HG03175 (cell line): ENCODE measurements at regions not wholly inside any gene's neighbourhood (a gene's known extent, or its start where the extent isn't known, plus 50 kb on each side); places are given as distances from the start of the nearest gene placed in this dataset.
A peak's percentile ranks its signal among the peaks of the same experiment; 100 is the strongest.

ENCODE experiments used
- ATAC-seq: cut with Tn5 transposase; IDR thresholded peaks from one replicate; pipeline ENCODE4 v1.9.1; 2021; ENCODE audit warnings: mild to moderate bottlenecking, moderate library complexity; ENCODE audit not compliant: unreplicated experiment

DNA sequence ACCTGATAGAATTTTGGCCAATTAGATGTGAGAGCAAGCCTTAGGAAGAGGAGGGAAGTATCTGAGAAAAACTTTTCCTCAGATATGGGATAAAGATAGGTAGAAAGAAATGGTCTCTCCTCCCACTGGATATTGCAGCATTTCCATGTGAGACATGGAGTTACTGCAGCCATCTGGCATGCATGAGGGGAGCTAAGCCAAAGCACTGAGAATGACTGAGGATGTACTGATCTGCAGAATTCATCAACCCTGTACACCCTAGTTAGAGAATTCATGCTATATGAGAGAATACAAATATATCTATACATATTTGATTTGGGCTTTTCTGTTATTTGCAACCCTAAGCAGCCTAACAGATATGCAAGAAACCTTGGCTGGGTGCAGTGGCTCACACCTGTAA, 52.5 kb upstream of the RPL34 start:
- ATAC-seq = no peak

GRCh38 chr4:108561116-108561515, 59.3 kb upstream of the RPL34 start:
- ATAC-seq = no peak

DNA sequence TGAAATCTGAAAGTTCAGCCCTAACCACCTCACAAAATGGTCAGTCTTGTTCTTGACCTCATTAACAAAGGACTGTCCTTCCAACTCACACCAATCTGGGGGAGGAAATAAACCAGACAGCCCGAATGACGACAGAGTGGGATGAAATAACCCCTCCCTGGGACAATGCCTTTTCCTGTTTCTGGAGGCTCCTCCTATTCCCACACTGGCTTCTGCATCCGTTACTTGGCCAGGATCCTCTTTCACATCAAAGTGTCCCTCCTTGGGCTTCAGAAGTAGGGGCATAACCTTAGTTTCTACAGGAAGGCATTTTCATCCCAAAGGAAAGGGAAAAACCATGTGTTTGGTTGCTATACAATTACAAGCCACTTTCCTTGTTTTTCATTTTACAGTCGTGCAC, 59.8 kb upstream of the RPL34 start:
- no peak for ATAC-seq

- no peak for ATAC-seq
Observed at GRCh38 chr4:108559911-108560310, 60.5 kb upstream of the RPL34 start.

GRCh38 chr4:108559068-108559793, 61.1 kb upstream of the RPL34 start:
- no peak for ATAC-seq

DNA sequence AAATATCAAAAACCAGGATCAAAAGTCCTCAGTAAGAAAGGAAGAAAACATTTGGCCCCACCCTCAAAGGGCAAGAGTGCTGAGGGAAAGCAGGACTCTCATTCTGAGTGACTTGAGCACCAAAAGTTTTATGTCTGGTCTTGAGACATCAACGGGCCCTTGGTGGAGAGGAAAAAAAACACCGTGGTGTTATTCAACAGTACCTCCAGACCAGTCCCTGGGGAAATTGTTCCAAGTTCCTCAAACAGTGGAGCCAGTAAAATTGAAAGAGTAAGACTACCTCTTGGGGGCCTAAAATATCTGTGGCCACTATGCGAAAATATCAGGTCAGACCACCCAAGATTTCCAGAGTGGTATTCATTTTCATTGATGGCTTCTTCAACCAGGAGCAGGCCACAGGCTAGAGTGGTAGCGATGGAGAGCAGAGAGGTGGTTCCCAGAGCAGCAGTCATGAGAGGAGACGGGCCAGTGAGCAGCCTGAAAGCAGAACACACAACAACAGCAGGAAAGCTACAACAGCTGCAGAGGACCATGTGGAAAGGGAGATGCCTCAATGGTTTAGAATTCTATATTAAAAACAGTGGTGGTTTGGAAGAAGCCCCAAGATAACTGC, 63.7 kb upstream of the RPL34 start:
- ATAC-seq = peak; percentile 61

DNA sequence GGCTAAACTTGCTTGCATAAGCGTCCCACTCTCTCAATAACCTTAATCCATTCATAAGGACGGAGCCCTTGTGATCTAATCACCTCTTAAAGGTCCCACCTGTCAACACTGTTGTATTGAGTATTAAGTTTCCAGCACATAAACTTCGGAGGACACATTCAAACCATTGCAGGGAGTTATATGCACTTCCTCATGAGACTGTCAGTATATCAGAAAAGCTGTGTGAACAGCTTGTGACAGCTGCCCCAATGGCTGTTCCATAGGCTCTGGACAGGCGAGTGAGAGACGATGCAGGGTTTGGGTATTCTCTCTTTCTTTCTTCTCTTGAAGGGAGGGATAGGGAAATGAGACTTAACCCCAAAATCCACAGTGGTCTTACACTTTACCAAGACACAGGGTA, 64.2 kb upstream of the RPL34 start:
- ATAC-seq = no peak

GRCh38 chr4:108555701-108556100, 64.7 kb upstream of the RPL34 start:
- no peak for ATAC-seq

GRCh38 chr4:108547682-108548081, 72.7 kb upstream of the RPL34 start:
- ATAC-seq = no peak

DNA sequence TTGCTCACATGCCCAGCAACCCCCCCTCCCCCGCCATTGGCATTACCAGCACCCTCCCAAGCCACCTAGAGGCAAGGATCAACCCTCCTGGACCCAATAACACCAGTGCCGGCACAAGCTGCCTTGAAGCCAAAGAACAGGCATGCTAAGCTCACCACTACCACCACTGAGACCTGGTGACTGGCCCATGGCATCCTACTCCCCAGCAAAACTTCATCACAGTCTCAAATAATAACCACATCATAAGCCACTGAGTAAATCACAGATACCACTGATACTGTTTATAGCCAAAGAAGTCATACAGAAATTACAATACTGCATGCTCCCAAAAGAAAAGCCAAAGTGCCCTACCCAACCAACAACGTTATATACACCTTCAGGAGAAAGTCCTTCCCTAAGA, 73.6 kb upstream of the RPL34 start:
- ATAC-seq = no peak

GRCh38 chr4:108544481-108544880, 75.9 kb upstream of the RPL34 start:
- ATAC-seq = no peak

DNA sequence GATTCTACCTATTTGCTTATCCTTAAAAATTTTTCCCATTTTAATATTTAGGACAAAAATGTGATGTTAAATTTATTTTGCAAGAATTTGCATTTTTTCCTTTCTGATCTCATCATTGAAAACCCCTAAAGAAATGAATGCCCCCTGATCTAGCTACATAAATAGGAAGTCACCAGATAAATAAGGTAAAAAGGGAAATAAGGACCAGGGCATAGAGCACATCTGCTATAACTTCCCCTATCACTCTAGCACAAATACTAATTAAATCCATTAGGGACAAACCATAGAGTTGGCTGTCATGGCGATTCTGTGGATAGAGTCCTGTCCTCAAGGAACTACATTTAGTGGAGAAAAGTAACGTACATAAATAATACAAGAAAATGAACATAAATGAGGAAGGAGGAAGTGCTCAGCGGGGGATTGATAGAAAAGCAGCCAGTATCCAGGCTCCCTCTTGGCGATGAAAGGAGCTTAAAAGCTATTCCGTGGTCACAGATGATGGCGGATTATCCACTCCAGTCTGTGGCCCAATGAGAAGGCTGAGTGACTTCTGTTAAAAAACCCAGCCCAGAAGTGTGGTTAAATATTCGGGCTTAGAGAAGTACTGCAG, 76.9 kb upstream of the RPL34 start:
- no peak for ATAC-seq

DNA sequence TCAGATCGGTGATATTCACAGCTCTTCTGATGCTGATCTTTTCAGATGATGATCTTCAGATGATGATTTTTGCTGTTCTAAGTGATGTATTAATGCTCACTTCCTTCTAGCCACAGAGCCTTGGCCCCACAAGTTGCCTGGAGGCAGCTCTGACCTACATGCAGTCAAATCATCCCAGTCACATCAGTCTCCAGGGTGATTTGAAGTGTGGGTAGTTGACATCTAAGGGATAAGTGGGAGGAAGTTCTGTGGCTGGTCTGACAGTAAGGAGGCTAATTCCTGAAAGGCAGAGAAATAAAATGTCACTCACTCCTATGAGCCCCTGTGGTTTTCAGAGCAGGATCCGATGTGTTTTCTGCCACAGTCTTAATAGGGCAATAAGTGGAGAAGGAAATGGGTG, 79.8 kb upstream of the RPL34 start:
- peak; percentile 85 for ATAC-seq

DNA sequence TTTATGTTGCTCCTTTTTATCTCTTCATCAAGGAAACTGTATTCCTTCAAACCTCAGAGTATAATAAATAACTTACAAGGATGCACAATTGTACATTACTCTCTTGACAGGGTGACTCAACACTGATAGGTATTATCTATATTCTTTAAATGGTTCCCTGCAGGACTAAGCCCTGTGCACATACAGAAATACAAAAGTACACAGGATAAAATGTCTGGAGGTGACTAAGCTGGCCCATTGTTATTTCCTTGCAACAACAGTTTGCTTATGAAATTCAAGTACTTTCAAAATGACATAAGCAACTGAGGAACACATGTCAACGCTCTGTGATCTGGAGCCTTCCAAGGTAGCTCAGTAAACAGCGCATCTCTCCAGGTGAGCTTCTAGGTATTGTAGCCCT, 83.8 kb upstream of the RPL34 start:
- no peak for ATAC-seq

- ATAC-seq = no peak
Observed at GRCh38 chr4:108535757-108536156, 84.6 kb upstream of the RPL34 start.

DNA sequence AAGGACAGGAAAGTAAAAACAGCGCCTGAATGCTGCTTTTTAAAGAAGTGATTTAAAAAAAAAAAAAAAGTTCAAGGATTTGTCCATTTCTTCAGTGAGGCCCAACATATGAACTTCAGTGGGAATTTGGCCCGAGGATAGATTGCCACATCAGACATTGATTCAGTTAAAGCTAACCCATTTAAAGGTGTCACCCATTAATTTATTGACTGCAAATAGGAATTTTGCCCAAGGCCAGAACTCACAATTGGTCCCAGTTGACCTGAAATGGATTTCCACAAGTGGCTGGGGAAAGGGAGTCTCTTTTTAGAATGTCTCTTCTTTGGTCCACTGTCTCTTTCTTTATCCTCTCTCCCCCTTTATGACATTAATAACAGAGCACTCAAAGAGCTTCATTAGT, 86.5 kb upstream of the RPL34 start:
- ATAC-seq = no peak

- no peak for ATAC-seq
Observed at GRCh38 chr4:108533245-108533844, 87.0 kb upstream of the RPL34 start.

DNA sequence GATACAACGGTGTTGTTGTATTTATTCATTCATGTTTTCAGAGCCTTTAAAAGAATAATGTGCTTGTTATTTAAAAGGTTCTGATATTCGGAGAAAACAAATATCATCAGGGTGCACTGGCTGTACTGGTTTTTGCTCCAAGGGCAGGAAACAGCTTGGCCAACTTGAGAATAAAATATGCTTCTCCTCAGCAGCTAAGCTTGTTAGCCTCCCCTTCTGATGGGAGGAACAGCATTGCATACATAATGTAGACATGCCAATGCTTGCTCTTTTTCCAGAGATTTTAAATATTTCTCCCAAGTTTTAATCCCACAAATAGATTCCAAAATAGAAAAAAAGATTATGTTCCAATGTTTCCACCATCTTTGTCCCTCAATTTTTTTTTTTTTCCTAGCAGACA, 87.6 kb upstream of the RPL34 start:
- no peak for ATAC-seq

DNA sequence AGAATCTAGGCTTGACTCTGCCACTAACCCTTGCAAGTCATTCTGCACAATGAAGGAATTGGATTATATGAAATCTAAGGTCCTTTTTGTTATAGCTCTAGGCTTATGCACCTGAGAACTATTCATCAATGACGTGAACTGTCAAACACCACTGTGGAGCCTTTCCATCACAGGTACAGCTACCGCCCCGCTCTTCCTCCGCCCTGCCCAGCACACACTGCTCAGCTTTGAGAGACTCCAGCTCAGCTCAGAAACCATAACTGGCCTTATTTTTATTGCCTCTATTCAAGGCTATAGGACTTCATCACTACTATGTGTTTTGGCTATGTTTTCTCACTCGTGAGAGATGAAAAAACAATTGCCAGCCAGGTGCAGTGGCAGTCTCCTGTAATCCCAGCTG, 88.2 kb upstream of the RPL34 start:
- ATAC-seq = no peak

- no peak for ATAC-seq
Observed at GRCh38 chr4:108531461-108531860, 88.9 kb upstream of the RPL34 start.

DNA sequence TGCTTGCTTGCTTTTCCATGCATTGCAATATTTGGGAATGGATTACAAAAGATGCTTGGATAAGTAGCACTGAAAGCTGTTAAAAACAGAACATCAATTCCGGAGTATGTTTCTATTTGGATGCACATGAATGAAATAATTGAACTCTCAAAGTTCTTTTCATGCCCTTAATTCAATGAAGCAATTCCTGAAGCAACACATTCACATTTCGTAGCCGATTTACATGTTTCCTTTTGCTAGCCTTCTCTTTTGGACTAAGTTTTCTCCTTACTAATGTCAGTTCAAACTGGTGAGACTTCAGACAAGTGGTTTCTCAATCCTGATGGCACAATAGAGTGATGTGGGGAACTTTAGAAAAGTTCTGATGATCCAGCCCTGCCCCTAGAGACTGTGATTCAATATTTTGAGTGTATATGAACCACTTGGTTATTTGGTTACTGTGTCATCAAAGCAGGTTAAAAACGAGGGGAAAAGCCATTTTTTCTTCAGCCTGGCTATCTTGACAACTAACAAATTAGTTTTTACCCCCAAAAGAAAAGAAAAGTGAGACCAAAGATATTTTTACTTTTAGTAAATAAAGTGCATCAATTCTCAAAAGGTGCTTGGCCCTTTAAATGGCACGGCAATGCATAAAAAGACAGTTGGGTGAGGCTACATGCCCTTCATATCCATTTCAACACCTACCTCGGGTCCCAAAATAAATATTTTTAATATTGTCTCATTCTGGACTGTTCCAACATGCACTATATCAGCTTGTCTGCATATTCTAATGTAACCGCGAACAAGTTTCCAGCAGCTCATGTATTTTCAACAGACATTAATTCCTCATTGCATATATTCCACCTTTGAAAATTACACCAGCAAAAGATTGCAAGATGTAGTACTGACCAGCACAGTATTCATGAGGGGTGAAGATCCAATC, 90.1 kb upstream of the RPL34 start:
- ATAC-seq = no peak
